Fibroblast of skin of abdomen (primary cell): ENCODE measurements at regions not wholly inside any gene's neighbourhood (a gene's known extent, or its start where the extent isn't known, plus 50 kb on each side); places are given as distances from the start of the nearest gene placed in this dataset.

Experiments
- DNase-seq: peaks from one replicate; pipeline ENCODE4 v3.0.0-alpha.2; 2013

GRCh38 chr1:82722608-82723007 is 921.9 kb downstream of the ADGRL2 start:
- peak; percentile 56 for DNase-seq

- DNase-seq = no peak
Measured at GRCh38 chr1:82721702-82722101, 921.0 kb downstream of the ADGRL2 start.

GRCh38 chr1:82718719-82719419 is 918.1 kb downstream of the ADGRL2 start:
- no peak for DNase-seq

- no peak for DNase-seq
Measured at GRCh38 chr1:82710091-82710490, 909.4 kb downstream of the ADGRL2 start.

- DNase-seq = no peak
Measured at GRCh38 chr1:82707681-82708080, 906.9 kb downstream of the ADGRL2 start.

GRCh38 chr1:82706741-82707140 is 906.0 kb downstream of the ADGRL2 start:
- DNase-seq = peak; percentile 59

GRCh38 chr1:82704966-82705365 is 904.2 kb downstream of the ADGRL2 start:
- DNase-seq = no peak

GRCh38 chr1:82704393-82704792 is 903.7 kb downstream of the ADGRL2 start:
- no peak for DNase-seq

GRCh38 chr1:82703951-82704350 is 903.2 kb downstream of the ADGRL2 start:
- no peak for DNase-seq

- no peak for DNase-seq
Measured at GRCh38 chr1:82700476-82700875, 899.7 kb downstream of the ADGRL2 start.

- DNase-seq = no peak
Measured at GRCh38 chr1:82697965-82698364, 897.2 kb downstream of the ADGRL2 start.

- DNase-seq = peak; percentile 8
Measured at GRCh38 chr1:82695443-82695842, 894.7 kb downstream of the ADGRL2 start.

GRCh38 chr1:82690411-82690810 is 889.7 kb downstream of the ADGRL2 start:
- no peak for DNase-seq

GRCh38 chr1:82689217-82689616 is 888.5 kb downstream of the ADGRL2 start:
- no peak for DNase-seq

- no peak for DNase-seq
Measured at GRCh38 chr1:82686774-82687173, 886.0 kb downstream of the ADGRL2 start.

GRCh38 chr1:82646888-82647287 is 846.2 kb downstream of the ADGRL2 start:
- DNase-seq = no peak

GRCh38 chr1:82646336-82646735 is 845.6 kb downstream of the ADGRL2 start:
- no peak for DNase-seq

GRCh38 chr1:82644186-82644915 is 843.6 kb downstream of the ADGRL2 start:
- no peak for DNase-seq

- no peak for DNase-seq
Measured at GRCh38 chr1:82640352-82640751, 839.6 kb downstream of the ADGRL2 start.

GRCh38 chr1:82634266-82634665 is 833.5 kb downstream of the ADGRL2 start:
- no peak for DNase-seq

- peak; percentile 4 for DNase-seq
Measured at GRCh38 chr1:82632155-82632554, 831.4 kb downstream of the ADGRL2 start.

GRCh38 chr1:82628887-82629286 is 828.2 kb downstream of the ADGRL2 start:
- DNase-seq = no peak

- DNase-seq = no peak
Measured at GRCh38 chr1:82625537-82625936, 824.8 kb downstream of the ADGRL2 start.

- no peak for DNase-seq
Measured at GRCh38 chr1:82621076-82621475, 820.3 kb downstream of the ADGRL2 start.
